ENCODE measurements at regions not wholly inside any gene's neighbourhood (a gene's known extent, or its start where the extent isn't known, plus 50 kb on each side); places are given as distances from the start of the nearest gene placed in this dataset.
"Not testable (repeated sequence)": the region's sequence is repeated elsewhere in the genome, so short reads cannot be mapped to it uniquely, and the experiment has no call there.

GRCh38 chr13:81102066-81102465 is 761.1 kb upstream of the SPRY2 start:
- intact Hi-C loops (cut with micrococcal nuclease), result not testable (repeated sequence)

- intact Hi-C loops (cut with micrococcal nuclease), result no loop called here
These were observed 748.6 kb upstream of the SPRY2 start for GRCh38 chr13:81089371-81090157.

- intact Hi-C loops (cut with micrococcal nuclease), result no loop called here
These were observed 740.1 kb upstream of the SPRY2 start for GRCh38 chr13:81080911-81081454.

DNA sequence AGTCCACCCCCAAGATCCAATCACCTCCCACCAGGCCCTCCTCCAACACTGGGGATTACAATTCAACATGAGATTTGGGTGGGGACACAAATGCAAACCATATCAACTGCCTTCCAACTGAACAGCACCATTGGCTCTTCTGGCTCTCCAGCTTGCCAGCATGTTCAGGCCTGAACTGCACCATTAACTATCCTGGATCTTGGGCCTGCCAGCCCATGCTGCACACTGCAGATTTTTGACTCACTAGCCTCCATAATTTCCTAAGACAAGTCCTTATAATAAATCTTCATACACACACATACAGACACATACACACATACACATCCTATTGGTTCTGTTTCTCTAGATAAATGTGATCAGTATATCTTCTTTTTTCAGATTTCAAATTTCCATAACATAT is 737.1 kb upstream of the SPRY2 start:
- intact Hi-C loops (cut with micrococcal nuclease), result no loop called here

DNA sequence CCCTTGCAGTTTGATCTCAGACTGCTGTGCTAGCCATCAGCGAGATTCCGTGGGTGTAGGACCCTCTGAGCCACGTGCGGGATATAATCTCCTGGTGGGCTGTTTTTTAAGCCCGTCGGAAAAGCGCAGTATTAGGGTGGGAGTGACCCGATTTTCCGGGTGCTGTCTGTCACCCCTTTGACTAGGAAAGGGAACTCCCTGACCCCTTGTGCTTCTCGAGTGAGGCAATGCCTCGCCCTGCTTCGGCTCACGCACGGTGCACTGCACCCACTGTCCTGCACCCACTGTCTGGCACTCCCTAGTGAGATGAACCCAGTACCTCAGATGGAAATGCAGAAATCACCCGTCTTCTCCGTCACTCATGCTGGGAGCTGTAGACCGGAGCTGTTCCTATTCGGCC is 728.9 kb upstream of the SPRY2 start:
- intact Hi-C loops (cut with micrococcal nuclease), result not testable (repeated sequence)

DNA sequence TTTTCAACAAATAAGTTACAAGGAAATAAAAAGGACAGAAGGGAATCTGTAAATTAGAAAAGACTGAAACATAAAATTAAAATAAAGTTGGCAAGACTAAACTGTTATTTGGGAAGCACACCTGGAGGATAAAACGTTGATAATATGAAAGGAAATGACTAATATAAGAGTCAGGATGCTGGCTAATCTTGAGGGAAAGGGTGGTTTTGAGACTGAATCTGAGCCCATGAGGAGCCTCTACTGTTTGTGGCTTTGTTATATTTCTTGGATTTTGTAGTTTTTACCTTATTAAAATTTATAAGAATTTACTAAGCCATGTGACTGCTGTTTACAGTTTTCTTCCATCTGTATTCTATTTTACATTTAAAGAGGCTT is 718.0 kb upstream of the SPRY2 start:
- intact Hi-C loops (cut with micrococcal nuclease), result no loop called here

- intact Hi-C loops (cut with micrococcal nuclease), result no loop called here
These were observed 717.4 kb upstream of the SPRY2 start for GRCh38 chr13:81058211-81058915.

DNA sequence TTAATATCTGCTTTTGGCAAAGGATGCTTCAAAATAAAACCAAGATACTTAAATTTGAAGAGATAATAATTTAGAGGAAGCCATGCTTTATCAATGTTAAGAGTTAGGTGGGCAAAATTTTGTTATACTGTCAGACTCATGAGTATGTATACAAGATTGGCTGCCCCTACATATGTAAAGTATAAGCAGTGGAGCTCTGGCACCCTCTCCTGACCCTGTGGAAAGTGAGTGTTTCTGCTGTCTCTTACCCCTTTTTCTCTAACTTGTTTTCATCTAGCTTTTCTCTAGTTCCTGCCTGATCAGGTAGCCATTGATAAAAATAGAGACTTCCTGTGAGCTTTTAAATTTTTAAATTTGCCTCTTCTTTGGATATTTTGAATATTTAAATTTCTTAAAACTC is 710.9 kb upstream of the SPRY2 start:
- intact Hi-C loops (cut with micrococcal nuclease), result no loop called here

DNA sequence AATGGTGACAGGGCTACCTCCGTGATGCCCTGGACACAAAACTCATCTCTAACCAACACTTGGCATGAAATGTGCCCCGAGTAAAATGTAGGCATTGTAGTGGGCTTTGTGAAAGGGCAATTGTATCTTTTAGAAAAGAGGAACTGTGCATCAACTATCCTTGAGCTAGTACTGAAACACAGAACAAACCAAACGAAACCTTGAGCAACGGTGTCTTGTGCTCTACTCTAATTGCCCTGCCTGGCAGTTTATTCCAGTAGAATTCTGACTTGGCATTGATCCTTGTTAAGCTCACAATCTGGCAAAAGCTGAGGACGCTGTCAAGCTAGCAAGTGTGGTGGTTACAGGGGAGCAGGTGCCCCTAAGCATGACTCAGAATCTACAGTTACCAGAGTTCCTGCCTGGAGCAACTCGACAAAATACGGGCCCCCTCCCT is 707.1 kb upstream of the SPRY2 start:
- intact Hi-C loops (cut with micrococcal nuclease), result no loop called here

DNA sequence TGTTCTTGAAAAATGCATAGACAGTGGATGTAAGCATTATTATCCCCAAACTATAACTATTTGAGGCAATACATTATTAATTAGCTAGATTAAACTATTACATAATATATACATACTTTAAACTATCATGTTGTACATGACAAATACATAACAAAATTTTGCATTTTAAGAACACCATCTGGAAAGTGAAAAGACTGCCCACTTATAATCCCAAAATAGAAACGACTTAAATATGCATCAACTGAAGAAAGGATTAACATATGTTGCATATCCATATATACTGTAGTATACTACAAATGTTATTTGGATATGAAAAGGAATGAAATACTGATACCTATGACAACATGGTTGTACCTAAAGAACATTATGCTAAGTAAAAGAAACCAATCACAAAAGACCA is 700.8 kb upstream of the SPRY2 start:
- intact Hi-C loops (cut with micrococcal nuclease), result no loop called here

GRCh38 chr13:81031996-81032395 is 691.1 kb upstream of the SPRY2 start:
- intact Hi-C loops (cut with micrococcal nuclease), result no loop called here

DNA sequence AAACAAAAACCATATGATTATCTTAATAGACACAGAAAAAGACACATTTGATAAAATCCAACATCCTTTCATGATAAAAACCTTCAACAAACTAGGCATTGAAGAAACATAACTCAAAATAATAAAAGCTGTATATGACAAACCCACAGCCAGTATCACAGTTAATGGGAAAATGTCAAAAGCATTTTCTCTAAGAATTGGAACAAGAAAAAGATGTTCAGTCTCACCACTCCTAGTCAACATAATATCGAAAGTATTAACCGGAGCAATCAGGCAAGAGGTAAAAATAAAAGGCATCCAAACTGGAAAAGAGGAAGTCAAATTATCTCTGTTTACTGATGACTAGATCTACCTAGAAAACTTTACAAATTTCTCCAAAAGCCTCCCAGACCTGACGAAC is 684.2 kb upstream of the SPRY2 start:
- intact Hi-C loops (cut with micrococcal nuclease), result no loop called here

GRCh38 chr13:81021284-81021840 is 680.4 kb upstream of the SPRY2 start:
- intact Hi-C loops (cut with micrococcal nuclease), result no loop called here

DNA sequence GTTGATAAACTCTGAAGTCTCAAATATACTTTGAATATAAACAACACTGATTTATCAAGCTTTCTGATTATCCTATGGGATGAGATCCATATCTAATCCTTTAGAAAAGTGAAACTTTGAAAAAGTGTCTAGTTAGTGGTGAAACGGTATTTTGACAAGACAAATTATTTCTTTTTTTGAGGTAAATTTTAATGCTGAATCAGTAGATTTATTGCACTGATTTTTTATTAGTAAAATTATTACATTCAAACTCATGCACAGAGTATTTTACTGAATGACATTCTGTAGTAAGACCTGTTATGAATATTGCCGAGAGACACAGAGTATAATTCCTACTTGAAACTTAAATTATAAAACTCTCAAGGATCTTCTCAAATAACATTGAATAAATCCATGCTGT is 679.1 kb upstream of the SPRY2 start:
- intact Hi-C loops (cut with micrococcal nuclease), result no loop called here

GRCh38 chr13:81018936-81019335 is 678.0 kb upstream of the SPRY2 start:
- intact Hi-C loops (cut with micrococcal nuclease), result loop anchor here (5.0 kb wide), 1 partner anchor 657 kb away; no protein-coding TSS in a partner anchor

DNA sequence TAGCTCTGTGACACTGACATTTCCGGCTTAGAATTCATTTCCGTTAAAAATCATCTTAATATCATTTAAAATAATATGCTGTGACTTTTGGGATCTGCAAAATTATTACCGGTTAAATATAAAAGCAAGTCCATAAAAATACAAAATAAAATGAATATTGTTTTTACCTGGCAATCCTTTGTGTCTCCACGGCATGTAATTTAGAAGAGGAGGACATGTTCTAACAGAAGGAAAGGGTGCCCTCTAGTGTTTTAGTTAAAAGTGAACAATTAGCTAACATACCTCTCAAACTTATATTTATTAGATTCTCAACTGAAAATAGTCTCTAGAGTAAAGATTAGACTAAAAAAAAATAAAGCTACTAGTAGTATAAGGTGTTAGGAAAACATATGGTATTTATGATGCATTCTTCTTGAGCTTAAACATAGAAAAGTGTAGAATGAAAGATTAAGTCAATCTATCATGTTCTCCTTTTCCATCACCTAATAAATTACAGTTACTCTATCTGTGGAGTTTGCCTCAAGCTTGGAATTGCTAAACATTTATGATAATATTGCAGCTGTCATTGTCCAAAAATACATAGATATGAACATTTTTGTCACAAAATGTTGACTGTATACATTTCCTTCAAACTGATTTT is 676.7 kb upstream of the SPRY2 start:
- intact Hi-C loops (cut with micrococcal nuclease), result loop anchor here (1.0 to 5.0 kb wide), 2 partner anchors 38 to 655 kb away; no protein-coding TSS in a partner anchor

DNA sequence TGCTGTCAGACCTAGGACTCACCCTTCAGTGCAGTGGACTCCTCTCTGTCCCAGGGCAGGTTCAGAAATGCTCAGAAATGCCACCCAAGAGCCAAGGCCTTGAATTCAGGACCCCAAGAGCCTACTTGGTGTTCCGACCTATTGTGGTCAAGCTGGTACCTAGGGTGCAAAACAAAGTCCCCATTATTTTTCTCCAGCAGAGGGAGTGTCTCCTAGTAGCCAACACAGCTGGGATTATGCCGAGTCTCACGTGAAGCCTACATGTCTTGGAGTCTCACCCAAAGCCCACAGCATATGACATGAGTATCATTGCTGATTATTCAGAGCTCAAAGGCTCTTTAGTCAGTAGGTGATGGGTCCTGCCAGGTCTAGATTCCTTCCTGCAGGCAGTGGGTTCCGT is 671.1 kb upstream of the SPRY2 start:
- intact Hi-C loops (cut with micrococcal nuclease), result no loop called here

DNA sequence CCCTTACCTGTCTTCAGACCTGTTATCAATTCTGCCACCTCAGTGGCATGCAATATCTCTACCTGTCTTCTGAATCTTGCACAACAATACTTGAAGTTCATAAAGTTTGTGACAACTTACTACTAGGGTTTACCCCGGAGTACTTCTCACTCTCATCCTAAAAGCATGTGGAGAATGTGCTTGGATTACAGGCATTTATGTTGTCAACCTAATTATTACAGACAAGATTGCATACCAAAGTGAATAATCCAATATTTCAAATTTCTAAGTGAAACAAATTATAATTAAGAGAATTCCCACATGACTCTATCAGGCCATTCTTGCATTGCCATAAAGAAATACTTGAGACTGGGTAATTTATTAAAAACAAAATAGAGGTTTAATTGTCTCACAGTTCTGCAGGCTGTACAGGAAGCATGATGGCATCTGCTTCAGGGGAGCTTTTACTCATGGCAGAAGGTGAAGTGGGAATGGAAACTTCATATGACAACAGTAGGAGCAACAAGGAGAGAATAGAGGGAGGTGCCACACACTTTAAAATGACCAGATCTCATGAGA is 661.0 kb upstream of the SPRY2 start:
- intact Hi-C loops (cut with micrococcal nuclease), result no loop called here

DNA sequence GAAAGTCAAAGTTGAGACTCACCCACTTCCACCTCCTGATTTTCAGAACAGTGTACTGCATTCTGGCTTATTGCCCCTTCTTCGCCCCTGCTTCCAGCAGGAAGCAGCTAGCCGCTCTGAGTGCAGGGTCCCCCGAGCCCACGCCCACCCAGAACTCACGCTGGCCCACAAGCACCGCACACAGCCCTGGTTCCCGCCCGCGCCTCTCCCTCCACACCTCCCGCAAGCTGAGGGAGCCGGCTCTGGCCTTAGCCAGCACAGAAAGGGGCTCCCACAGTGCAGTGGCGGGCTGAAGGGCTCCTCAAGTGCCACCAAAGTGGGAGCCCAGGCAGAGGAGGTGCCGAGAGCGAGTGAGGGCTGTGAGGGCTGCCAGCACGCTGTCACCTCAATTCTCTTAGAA is 657.7 kb upstream of the SPRY2 start:
- intact Hi-C loops (cut with micrococcal nuclease), result not testable (repeated sequence)

DNA sequence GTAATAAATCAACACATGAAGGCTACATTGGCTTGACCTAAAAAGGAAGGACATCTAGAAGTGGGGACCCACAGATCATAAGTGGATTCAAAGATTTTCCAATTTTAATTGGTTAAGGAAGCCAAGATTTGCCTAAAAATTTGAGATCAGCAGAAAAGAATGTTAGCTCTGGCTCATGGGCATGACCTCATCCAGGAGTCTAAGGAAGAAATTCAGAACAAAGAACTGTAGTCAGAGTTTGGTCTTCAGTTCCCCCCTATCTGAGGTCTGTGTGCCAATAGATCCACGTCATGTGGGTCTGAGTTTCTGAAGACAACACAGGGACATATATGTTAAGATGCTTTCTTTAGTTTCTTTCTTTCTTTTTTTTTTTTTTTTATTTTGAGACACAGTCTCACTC is 648.8 kb upstream of the SPRY2 start:
- intact Hi-C loops (cut with micrococcal nuclease), result no loop called here

DNA sequence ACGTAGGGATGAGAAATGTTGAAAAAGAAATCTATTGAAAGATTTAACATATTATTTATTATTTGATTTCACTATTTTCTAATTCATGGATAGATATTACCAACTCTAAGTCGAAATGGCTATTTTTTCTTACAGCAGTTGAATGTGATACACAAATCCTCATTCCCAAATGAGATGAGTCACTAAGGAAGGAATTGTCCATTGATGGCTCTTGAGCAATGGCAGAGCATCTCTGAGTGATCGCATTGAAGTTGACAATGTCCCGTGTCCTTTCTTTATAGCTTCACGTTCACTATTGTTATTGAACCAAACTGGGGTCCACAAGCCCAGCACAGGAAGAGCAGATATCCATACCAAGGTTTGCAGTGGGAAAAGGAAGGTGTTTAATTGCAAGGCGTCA is 648.3 kb upstream of the SPRY2 start:
- intact Hi-C loops (cut with micrococcal nuclease), result no loop called here

Data from T-helper 2 cell treated with Interferon-gamma antibody and Interleukin-4, amounts not matched to agents 100 ng/mL and 5 ng/mL, for 36 hours (primary cell).